HUES6 (cell line): ENCODE measurements at regions not wholly inside any gene's neighbourhood (a gene's known extent, or its start where the extent isn't known, plus 50 kb on each side); places are given as distances from the start of the nearest gene placed in this dataset.
"Not testable (repeated sequence)": the region's sequence is repeated elsewhere in the genome, so short reads cannot be mapped to it uniquely, and the experiment has no call there.

Source experiments
- H3K27ac ChIP-seq: 2 replicates; pipeline ENCODE4 v1.7.0; 2013; ENCODE audit warnings: low read depth, mild to moderate bottlenecking, low read length, inconsistent platforms
- H3K27me3 ChIP-seq: 2 replicates; pipeline ENCODE4 v1.6.1; 2013; ENCODE audit warnings: low read length; ENCODE audit not compliant: control insufficient read depth, insufficient read depth
- H3K36me3 ChIP-seq: 2 replicates; pipeline ENCODE4 v1.6.1; 2013; ENCODE audit warnings: low read length; ENCODE audit not compliant: control insufficient read depth, insufficient read depth
- H3K4me1 ChIP-seq: 2 replicates; pipeline ENCODE4 v1.6.1; 2013; ENCODE audit warnings: low read length; ENCODE audit not compliant: control insufficient read depth, insufficient read depth
- H3K4me3 ChIP-seq: 2 replicates; pipeline ENCODE4 v1.5.1; 2013; ENCODE audit warnings: low read depth, low read length
- H3K9ac ChIP-seq: one replicate; pipeline ENCODE4 v1.6.1; 2013; ENCODE audit warnings: mild to moderate bottlenecking, low read length
- H3K9me3 ChIP-seq: 2 replicates; pipeline ENCODE4 v1.6.1; 2013; ENCODE audit warnings: low read depth, low read length; ENCODE audit not compliant: control insufficient read depth, insufficient read depth

GRCh38 chr22:33971561-33971961, 51.3 kb upstream of the LARGE1 start:
- no peaks in the 10 kb centered on the region for H3K36me3 ChIP-seq
- no peak overlapping the region for H3K27ac ChIP-seq
- H3K4me1 ChIP-seq = peaks cover 6% of the 10 kb centered on the region; the same call in 1 of the 2 replicates
- no peaks in the 10 kb centered on the region for H3K27me3 ChIP-seq
- H3K9ac ChIP-seq = no peak overlapping the region
- no peak overlapping the region for H3K4me3 ChIP-seq
- peaks cover 2% of the 10 kb centered on the region; the same call in 1 of the 2 replicates for H3K9me3 ChIP-seq

DNA sequence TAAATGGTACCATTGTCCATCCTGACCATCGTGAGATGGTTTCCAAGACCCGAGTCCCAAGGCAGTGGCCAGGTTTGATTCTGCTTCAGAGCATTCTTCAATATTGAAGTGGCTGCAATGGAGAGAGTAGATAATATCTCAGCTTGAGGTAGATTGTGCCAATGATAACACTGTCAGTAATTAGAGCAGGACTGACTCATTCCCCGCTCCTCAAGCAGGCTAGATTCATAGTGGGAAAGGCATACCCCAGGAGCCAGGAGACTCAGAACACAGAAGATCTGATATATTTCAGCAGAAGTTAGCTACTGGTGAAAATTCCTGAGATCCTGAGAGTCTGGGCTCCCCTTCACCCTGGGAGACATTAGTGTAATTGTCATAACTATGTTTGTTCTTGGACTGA, 55.6 kb upstream of the LARGE1 start:
- no peaks in the 10 kb centered on the region for H3K27me3 ChIP-seq

GRCh38 chr22:33983558-33983957, 63.3 kb upstream of the LARGE1 start:
- H3K27me3 ChIP-seq = no peaks in the 10 kb centered on the region
- no peak overlapping the region for H3K4me3 ChIP-seq
- H3K36me3 ChIP-seq = no peaks in the 10 kb centered on the region
- H3K27ac ChIP-seq = no peak overlapping the region
- peaks cover 11% of the 10 kb centered on the region for H3K4me1 ChIP-seq
- no peak overlapping the region for H3K9ac ChIP-seq
- no peaks in the 10 kb centered on the region for H3K9me3 ChIP-seq

More for the DNA sequence above, 55.6 kb upstream of the LARGE1 start:
- H3K27ac ChIP-seq = no peak overlapping the region
- peaks cover 2% of the 10 kb centered on the region; the same call in 1 of the 2 replicates for H3K9me3 ChIP-seq
- peaks cover 6% of the 10 kb centered on the region; the same call in 1 of the 2 replicates for H3K4me1 ChIP-seq
- no peaks in the 10 kb centered on the region for H3K36me3 ChIP-seq
- H3K4me3 ChIP-seq = no peak overlapping the region
- H3K9ac ChIP-seq = no peak overlapping the region

- no peaks in the 10 kb centered on the region for H3K36me3 ChIP-seq
- no peaks in the 10 kb centered on the region for H3K27me3 ChIP-seq
- H3K9me3 ChIP-seq = no peaks in the 10 kb centered on the region
- no peak overlapping the region for H3K27ac ChIP-seq
- no peak overlapping the region for H3K9ac ChIP-seq
- H3K4me3 ChIP-seq = no peak overlapping the region
- peaks cover 11% of the 10 kb centered on the region for H3K4me1 ChIP-seq
Measured at GRCh38 chr22:33984211-33984610, 63.9 kb upstream of the LARGE1 start.

DNA sequence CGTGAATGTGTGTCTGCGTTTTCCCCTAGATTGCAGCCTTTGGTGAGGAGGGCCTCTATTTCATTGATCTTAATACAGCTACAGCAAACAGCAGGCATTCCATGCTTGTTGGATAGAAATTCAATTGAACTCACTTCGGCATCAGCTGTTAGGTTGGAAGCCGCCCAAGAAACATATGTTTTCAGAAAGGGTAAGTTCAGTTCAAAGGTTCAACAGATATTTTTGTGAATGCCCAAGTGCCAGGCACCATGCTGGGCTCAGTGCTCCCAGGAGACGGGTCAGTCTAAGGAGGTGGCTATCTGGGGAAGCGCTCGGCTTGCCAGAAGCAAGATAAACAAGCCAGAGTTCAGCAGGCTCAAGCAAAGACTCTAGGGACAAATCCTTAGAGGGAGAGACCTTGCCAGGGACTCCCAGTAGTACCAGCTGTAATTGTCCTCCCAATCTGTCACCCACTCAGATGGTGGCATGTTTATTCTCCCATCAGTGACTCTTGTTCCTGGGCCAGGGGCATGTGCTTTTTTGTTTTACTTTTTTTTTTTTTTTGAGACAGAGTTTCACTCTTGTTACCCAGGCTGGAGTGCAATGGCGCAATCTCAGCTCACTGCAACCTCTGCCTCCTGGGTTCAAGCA, 64.5 kb upstream of the LARGE1 start:
- no peak overlapping the region for H3K27ac ChIP-seq
- no peak overlapping the region for H3K4me3 ChIP-seq
- no peaks in the 10 kb centered on the region for H3K27me3 ChIP-seq
- H3K36me3 ChIP-seq = no peaks in the 10 kb centered on the region
- no peaks in the 10 kb centered on the region for H3K9me3 ChIP-seq
- H3K4me1 ChIP-seq = peaks cover 11% of the 10 kb centered on the region
- H3K9ac ChIP-seq = no peak overlapping the region

GRCh38 chr22:33985506-33985905, 65.2 kb upstream of the LARGE1 start:
- H3K4me3 ChIP-seq = no peak overlapping the region

DNA sequence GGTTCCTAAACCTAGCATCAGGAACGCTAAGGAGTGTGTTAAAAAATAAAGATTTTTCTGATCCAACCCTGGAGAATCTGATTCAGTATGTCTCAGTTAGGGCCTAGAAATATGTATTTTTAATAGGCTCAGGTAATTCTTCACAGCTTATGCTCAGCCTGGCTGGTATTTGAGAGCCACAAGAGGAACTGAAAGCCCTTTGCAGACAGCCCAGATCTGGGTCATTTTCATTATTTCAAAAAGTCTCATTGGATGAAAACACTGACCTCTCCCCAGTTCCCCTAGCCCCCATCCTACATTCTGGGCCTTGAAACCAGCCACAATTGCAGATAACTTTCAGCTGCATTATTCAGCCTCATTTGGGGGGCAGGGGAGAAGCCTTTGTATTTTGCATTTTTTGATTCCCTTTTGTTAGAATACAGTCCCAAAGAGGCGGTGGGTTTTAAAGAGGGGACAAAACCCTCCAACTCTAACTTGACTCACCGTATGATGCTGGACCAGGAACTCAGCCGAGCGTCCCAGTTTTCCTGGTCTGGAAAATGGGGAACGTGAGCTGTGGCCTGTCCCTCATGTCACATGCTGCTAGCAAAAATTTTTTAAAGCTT, 66.0 kb upstream of the LARGE1 start:
- Histone ChIP-seq H3K9ac (no peak overlapping the region), H3K36me3 (no peaks in the 10 kb centered on the region), H3K27ac (no peak overlapping the region), H3K9me3 (no peaks in the 10 kb centered on the region), H3K27me3 (no peaks in the 10 kb centered on the region), H3K4me1 (peaks cover 11% of the 10 kb centered on the region), H3K4me3 (no peak overlapping the region)

More at GRCh38 chr22:33985506-33985905, 65.2 kb upstream of the LARGE1 start:
- no peaks in the 10 kb centered on the region for H3K9me3 ChIP-seq
- no peaks in the 10 kb centered on the region for H3K36me3 ChIP-seq
- H3K4me1 ChIP-seq = peaks cover 11% of the 10 kb centered on the region
- H3K27ac ChIP-seq = no peak overlapping the region
- no peak overlapping the region for H3K9ac ChIP-seq
- no peaks in the 10 kb centered on the region for H3K27me3 ChIP-seq

DNA sequence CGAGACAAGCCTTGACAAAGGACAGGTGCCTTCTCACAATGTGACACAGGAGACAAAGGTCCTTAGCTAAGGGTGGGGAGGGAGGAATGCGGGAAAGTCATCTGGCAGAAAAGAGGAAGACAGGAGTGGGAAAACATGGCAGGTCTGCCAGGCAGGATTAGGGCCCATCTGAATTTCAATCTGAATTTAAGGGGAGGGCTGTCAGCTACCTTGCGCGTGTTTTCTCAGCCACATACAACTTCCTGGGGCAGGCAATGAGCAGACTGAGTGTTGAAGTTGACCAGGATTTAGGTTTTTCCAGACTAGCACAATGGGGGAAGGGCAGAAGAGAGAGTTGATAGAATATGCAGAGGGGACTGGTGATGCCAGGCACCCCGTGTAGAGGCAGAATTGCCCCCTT, 66.7 kb upstream of the LARGE1 start:
- Histone ChIP-seq H3K4me3 (no peak overlapping the region), H3K4me1 (peaks cover 11% of the 10 kb centered on the region), H3K9ac (no peak overlapping the region), H3K27me3 (no peaks in the 10 kb centered on the region), H3K27ac (no peak overlapping the region), H3K36me3 (no peaks in the 10 kb centered on the region), H3K9me3 (no peaks in the 10 kb centered on the region)

- H3K9ac ChIP-seq, H3K36me3 ChIP-seq, H3K27me3 ChIP-seq, H3K27ac ChIP-seq, H3K9me3 ChIP-seq, H3K4me3 ChIP-seq: not testable (repeated sequence)
- peaks cover 11% of the 10 kb centered on the region for H3K4me1 ChIP-seq
Measured at GRCh38 chr22:33989263-33989662, 69.0 kb upstream of the LARGE1 start.

DNA sequence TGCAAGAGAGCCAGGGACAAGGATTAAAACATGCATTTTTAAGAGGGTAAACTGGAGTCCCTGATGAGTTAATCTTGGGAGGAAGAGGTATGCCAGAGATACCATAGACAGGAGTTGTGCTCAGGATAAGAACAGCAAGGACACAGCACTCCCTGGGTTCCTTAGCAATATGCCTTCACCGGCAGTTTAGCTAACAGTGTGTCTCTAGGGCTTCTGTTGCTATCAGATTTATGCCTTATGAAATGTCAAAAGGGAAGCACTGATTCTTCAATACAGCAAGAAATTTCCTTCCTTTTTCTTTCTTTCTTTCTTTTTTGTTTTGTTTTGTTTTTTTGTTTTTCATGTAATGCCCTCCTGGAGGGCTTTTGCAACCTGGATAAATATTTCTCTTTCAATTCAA, 71.3 kb upstream of the LARGE1 start:
- Histone ChIP-seq H3K9me3 (peaks cover 4% of the 10 kb centered on the region; the same call in 1 of the 2 replicates), H3K36me3 (no peaks in the 10 kb centered on the region), H3K4me1 (peaks cover 6% of the 10 kb centered on the region), H3K27ac (no peak overlapping the region), H3K27me3 (no peaks in the 10 kb centered on the region), H3K9ac (no peak overlapping the region), H3K4me3 (no peak overlapping the region)

DNA sequence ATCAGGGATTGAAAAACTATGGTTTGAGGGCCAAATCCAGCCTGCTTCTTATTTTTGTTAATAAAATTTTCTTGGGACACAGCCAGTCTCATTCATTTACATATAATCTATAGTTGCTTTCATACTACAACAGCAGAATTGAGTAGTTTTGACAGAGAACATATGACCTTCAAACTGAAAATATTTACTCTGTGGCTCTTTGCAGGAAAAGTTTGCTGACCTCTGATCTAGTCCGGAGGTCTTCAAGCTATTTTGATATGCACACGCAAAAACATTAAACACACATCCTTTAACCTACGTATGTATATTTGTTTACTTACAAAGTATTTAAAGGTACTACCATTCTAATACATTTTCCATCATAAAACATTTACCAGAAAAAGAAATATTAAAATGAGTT, 76.5 kb upstream of the LARGE1 start:
- Histone ChIP-seq H3K4me3 (no peak overlapping the region), H3K27me3 (no peaks in the 10 kb centered on the region), H3K36me3 (no peaks in the 10 kb centered on the region), H3K9ac (no peak overlapping the region), H3K4me1 (no peaks in the 10 kb centered on the region), H3K27ac (no peak overlapping the region), H3K9me3 (peaks cover 30% of the 10 kb centered on the region)
